T-helper 1 cell treated with Interleukin-12 subunit alpha and Interleukin-12 subunit beta and Interleukin-4 antibody, amounts not matched to agents 30 μg/mL and 1 μg/mL, for 36 hours (primary cell): ENCODE measurements at regions not wholly inside any gene's neighbourhood (a gene's known extent, or its start where the extent isn't known, plus 50 kb on each side); places are given as distances from the start of the nearest gene placed in this dataset.

Experiments used
- H3K27ac Mint-ChIP-seq: one replicate; pipeline ENCODE4 v1.8.0; 2021; ENCODE audit warnings: mild to moderate bottlenecking, mixed read lengths
- H3K27me3 Mint-ChIP-seq: one replicate; pipeline ENCODE4 v1.8.0; 2021; ENCODE audit warnings: low read depth, mixed read lengths
- H3K36me3 Mint-ChIP-seq: one replicate; pipeline ENCODE4 v1.8.0; 2021; ENCODE audit warnings: low read depth, mixed read lengths
- H3K4me1 Mint-ChIP-seq: one replicate; pipeline ENCODE4 v1.8.0; 2021; ENCODE audit warnings: low read depth, mixed read lengths
- H3K4me3 Mint-ChIP-seq: one replicate; pipeline ENCODE4 v1.8.0; 2021; ENCODE audit warnings: mild to moderate bottlenecking, moderate library complexity, mixed read lengths
- H3K9me3 Mint-ChIP-seq: one replicate; pipeline ENCODE4 v1.8.0; 2021; ENCODE audit warnings: mixed read lengths

DNA sequence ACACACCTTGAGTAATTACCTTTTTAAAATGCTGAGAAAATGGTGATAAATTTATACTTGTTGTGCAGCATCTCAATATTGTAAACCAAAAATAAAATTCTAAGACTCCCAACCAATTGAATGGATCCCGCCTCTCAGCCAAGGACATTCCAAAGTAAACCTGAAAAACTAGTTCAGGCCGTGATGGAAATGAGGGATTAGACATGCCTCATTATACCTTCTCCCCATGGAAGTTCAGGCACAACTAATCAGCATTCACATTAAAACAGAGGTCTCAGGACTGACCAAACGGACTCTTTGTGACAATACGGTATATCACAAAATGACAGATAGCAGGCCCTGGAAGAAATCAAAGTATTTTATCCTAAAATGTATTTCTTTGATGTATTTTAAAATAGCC is 907.4 kb upstream of the RAG2 start:
- Mint-ChIP-seq H3K9me3 (peaks cover 11% of the 10 kb centered on the region), H3K27me3 (no peaks in the 10 kb centered on the region), H3K36me3 (no peaks in the 10 kb centered on the region), H3K4me3 (no peak overlapping the region), H3K27ac (no peak overlapping the region), H3K4me1 (peaks cover 2% of the 10 kb centered on the region)

DNA sequence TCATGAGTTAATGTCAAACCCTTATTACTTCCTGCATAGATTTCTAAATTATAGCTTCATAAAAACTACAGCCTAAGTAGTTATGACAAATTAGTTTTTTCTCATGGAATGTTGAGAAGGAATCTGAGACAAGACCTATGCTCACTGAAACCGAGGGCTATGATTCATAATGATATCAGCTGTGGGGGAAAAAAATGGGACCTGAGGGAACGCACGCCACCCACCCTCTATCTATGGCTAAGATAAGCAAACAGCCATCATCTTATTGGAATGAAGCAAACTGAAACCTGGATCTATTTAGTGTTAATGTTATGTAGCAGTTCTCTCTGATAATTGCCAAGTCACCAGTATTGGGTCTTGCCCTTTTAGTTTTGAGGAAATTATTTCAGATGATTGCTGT is 906.9 kb upstream of the RAG2 start:
- peaks cover 11% of the 10 kb centered on the region for H3K9me3 Mint-ChIP-seq
- H3K27ac Mint-ChIP-seq, result no peak overlapping the region
- no peaks in the 10 kb centered on the region for H3K27me3 Mint-ChIP-seq
- H3K36me3 Mint-ChIP-seq, result no peaks in the 10 kb centered on the region
- peaks cover 2% of the 10 kb centered on the region for H3K4me1 Mint-ChIP-seq
- H3K4me3 Mint-ChIP-seq, result no peak overlapping the region

DNA sequence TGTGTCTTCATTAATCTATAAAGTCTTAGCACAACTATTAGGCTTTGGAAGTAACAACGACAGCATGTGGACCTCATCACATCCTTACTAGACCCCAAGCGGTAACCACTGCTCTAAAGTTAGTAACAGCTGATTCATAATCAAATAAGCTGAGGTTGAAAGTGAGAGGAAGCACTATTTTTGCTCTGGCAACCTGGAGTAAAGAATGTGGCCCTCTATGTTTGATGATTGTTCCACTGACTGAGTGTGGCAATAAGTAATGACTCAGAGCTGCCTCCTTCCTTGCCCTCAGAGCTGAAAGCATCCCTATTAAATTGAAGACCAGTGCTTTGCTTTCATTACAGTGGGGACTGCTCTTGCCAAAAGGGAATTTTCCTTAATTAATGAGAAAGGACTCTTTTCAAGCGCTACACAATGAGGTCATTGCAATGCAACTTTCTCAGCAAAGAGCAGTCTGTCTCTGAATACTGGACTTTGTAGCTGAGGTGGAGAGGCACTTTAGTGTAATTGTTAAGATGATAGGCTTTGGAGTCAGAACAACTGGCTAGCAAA is 906.1 kb upstream of the RAG2 start:
- Mint-ChIP-seq H3K4me1 (peaks cover 2% of the 10 kb centered on the region), H3K27ac (no peak overlapping the region), H3K4me3 (no peak overlapping the region), H3K9me3 (peaks cover 11% of the 10 kb centered on the region), H3K27me3 (no peaks in the 10 kb centered on the region), H3K36me3 (no peaks in the 10 kb centered on the region)

DNA sequence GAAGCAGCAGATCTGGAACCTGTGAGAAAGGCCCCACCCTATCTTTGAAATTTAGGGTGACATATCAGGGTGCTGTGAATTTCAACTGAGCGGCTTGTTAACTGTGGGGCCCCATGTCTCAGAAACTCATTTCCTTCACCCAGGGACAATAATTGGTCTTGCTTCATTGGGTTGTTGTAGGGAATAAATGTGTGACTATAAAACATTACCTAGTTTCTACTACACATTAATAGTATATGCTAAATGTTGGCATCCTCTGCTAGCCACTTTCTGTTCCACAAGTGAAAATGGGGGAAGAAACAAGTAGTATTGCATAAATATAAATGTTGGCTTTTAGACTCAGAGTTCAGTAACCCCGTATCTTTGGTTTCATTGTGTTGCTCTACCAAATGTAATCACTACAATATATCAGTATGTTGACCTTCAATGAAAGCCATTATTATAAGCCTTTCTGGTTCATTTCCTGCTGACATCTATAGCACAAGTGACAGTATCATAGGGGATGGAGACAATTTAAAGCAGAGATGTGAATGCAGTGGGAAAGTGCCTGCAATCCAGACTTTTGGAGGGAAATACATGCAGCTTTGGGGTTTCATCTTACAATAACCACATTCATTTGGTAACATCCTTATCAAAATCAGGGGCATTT is 905.5 kb upstream of the RAG2 start:
- H3K4me1 Mint-ChIP-seq, result peaks cover 2% of the 10 kb centered on the region
- no peak overlapping the region for H3K4me3 Mint-ChIP-seq
- H3K36me3 Mint-ChIP-seq, result no peaks in the 10 kb centered on the region
- peaks cover 11% of the 10 kb centered on the region for H3K9me3 Mint-ChIP-seq
- H3K27me3 Mint-ChIP-seq, result no peaks in the 10 kb centered on the region
- H3K27ac Mint-ChIP-seq, result no peak overlapping the region

DNA sequence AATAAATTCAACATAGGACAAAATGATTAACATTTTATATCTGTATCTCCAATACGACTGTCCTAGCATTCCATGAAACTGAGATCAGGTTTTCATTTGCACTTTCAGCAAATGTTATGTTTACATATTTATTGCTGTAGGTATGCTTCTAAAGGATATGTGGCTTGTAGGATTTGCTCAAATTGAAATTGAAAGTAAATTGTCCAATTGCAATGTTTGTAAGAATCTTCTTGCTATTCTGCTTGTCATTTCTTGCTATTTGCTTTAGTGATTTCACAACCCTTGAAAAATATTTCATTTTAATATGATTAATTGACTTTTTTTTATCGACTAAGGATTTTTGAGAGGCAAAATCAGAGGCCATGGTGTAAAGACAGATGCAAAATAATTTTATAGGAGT is 904.2 kb upstream of the RAG2 start:
- no peaks in the 10 kb centered on the region for H3K36me3 Mint-ChIP-seq
- no peaks in the 10 kb centered on the region for H3K27me3 Mint-ChIP-seq
- no peak overlapping the region for H3K4me3 Mint-ChIP-seq
- H3K4me1 Mint-ChIP-seq, result peaks cover 2% of the 10 kb centered on the region
- H3K27ac Mint-ChIP-seq, result no peak overlapping the region
- H3K9me3 Mint-ChIP-seq, result peaks cover 12% of the 10 kb centered on the region

DNA sequence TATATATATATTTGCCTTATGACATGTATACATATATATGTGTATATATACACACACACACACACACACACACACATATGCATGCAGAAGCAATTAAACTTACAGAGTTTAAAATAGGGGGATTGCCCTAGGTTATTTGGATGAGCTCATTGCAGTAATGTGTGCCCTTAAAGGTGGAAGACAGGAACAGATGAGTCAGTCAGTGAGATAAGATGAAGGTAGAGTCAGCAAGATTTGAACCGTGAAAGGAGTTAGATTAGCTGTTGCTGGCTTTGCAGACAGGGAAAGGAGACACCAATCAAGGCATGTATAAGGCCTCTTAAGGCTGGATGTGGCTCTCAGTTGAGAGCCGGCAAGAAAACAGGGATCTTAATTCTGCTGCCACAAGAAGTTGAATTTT is 902.4 kb upstream of the RAG2 start:
- no peak overlapping the region for H3K4me3 Mint-ChIP-seq
- no peaks in the 10 kb centered on the region for H3K27me3 Mint-ChIP-seq
- H3K27ac Mint-ChIP-seq, result no peak overlapping the region
- no peaks in the 10 kb centered on the region for H3K36me3 Mint-ChIP-seq
- H3K9me3 Mint-ChIP-seq, result peaks cover 8% of the 10 kb centered on the region
- peaks cover 2% of the 10 kb centered on the region for H3K4me1 Mint-ChIP-seq

DNA sequence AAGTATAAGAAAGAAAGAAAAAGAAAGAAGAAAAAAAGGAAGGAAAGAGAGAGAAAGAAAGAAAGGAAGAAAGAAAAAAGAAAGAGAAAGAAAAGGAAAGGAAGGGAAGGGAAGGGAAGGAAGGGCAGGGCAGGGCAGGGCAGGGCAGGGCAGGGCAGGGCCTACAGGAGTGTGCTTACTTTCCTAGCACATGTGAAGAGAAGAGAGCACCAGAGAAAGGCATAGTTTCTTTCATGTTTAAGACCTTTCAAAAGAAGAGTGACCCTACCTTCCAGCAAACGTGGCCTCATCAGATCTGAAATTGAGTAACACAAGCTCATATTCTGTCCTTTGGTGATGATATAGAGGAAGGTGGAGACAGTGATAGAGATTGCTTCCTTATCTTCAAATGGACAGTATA is 899.3 kb upstream of the RAG2 start:
- no peaks in the 10 kb centered on the region for H3K4me1 Mint-ChIP-seq
- no peak overlapping the region for H3K27ac Mint-ChIP-seq
- no peaks in the 10 kb centered on the region for H3K36me3 Mint-ChIP-seq
- no peaks in the 10 kb centered on the region for H3K27me3 Mint-ChIP-seq
- no peak overlapping the region for H3K4me3 Mint-ChIP-seq
- H3K9me3 Mint-ChIP-seq, result peaks cover 4% of the 10 kb centered on the region

DNA sequence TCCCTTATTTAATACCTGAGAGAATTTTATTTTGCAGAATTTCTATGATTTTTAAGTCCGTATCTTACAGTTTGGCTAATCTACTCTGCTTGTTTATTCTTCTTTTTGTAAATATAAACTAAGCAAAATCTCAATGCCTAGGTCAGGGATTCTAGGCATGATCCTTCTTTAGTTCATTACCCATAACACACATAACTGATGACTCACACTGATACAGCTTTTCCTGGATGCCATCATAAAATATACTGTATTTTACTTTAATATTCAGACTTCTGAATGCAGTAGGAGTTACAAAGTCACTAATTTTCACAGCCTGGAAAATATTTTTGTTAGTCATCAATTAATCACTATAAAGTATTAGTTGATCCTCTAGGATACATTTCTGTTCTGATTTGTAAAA is 898.2 kb upstream of the RAG2 start:
- H3K27ac Mint-ChIP-seq, result no peak overlapping the region
- no peaks in the 10 kb centered on the region for H3K36me3 Mint-ChIP-seq
- no peak overlapping the region for H3K4me3 Mint-ChIP-seq
- H3K9me3 Mint-ChIP-seq, result peaks cover 4% of the 10 kb centered on the region
- H3K27me3 Mint-ChIP-seq, result no peaks in the 10 kb centered on the region
- H3K4me1 Mint-ChIP-seq, result no peaks in the 10 kb centered on the region

DNA sequence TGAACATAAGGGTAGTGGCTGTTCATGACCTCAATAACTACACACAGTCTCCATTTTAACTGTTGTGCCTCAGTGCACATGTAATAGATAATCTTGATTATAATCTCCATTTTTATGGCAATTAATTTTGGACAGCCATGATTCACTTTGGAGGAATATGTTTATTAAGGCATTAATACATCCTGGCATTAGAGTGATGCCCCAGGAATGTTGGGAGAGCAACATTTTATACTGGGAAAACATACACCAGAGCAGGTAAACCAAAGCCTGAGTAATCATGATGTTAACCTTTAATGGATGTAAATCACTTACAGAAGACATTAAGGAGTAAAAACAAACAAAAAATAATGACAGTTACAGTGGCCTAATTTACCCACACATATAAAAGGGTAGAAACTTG is 886.3 kb upstream of the RAG2 start:
- H3K4me1 Mint-ChIP-seq, result no peaks in the 10 kb centered on the region
- H3K4me3 Mint-ChIP-seq, result no peak overlapping the region
- H3K36me3 Mint-ChIP-seq, result no peaks in the 10 kb centered on the region
- H3K27ac Mint-ChIP-seq, result no peak overlapping the region
- H3K27me3 Mint-ChIP-seq, result no peaks in the 10 kb centered on the region
- H3K9me3 Mint-ChIP-seq, result peaks cover 10% of the 10 kb centered on the region

DNA sequence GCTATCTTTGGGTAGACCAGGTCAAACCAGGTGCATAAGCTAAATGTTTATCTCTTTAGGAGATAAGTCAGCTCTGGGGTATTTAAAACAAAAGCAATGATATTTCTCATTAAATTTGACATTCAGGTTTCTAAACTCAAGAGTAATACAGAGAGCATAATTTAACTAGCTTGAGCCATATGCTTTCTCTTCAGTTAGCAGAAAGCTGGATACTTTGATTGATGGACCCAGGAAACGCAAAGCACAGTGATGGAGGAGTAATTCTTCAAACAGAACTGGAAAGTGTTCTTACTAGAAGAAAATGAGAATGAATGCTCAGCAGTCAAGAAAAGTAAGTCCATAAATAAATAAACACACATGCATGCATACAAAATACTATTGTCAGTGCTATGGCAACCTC is 885.7 kb upstream of the RAG2 start:
- Mint-ChIP-seq H3K4me1 (no peaks in the 10 kb centered on the region), H3K4me3 (no peak overlapping the region), H3K36me3 (no peaks in the 10 kb centered on the region), H3K9me3 (peaks cover 10% of the 10 kb centered on the region), H3K27ac (no peak overlapping the region), H3K27me3 (no peaks in the 10 kb centered on the region)

DNA sequence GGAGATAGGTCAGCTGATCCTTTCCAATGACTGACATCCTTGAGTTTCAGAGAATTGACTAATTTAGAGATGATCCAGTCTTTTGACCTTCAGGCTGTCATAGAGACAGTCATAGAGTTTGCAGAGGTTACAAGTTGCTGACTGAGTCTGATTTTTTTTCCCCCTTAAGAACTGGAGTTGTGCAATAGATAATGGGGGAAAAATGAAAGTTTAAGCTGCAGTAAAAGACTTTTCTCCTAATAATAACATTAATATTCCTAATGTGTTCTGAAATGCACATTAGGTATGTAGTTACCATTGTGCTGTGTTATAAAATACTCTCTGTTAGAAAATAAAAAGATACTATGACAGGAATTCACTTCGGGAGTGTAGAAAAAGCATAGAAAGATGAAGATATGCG is 876.9 kb upstream of the RAG2 start:
- Mint-ChIP-seq H3K36me3 (no peaks in the 10 kb centered on the region), H3K4me1 (no peaks in the 10 kb centered on the region), H3K27ac (no peak overlapping the region), H3K4me3 (no peak overlapping the region), H3K9me3 (peaks cover 3% of the 10 kb centered on the region), H3K27me3 (no peaks in the 10 kb centered on the region)

DNA sequence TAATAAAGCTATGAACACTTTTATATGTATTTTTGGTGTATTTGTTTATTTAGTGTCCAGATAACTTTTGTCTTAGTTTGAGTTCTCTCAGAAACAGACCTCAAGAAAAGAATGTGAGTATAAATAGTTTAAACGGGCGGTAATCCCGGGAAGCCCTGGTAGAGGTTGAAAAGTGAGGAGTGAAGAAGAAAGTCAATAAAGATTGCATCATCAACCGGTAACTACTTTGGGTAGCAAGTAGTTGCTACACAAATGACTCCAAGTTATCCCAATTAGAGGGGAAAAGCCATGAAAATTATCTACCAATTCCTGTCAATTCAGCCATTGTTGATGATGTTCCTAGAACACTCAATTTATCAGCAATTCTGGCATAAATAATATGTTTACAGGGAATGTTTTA is 870.3 kb upstream of the RAG2 start:
- no peaks in the 10 kb centered on the region for H3K4me1 Mint-ChIP-seq
- H3K36me3 Mint-ChIP-seq, result no peaks in the 10 kb centered on the region
- no peak overlapping the region for H3K4me3 Mint-ChIP-seq
- H3K27me3 Mint-ChIP-seq, result no peaks in the 10 kb centered on the region
- peaks cover 5% of the 10 kb centered on the region for H3K9me3 Mint-ChIP-seq
- no peak overlapping the region for H3K27ac Mint-ChIP-seq

DNA sequence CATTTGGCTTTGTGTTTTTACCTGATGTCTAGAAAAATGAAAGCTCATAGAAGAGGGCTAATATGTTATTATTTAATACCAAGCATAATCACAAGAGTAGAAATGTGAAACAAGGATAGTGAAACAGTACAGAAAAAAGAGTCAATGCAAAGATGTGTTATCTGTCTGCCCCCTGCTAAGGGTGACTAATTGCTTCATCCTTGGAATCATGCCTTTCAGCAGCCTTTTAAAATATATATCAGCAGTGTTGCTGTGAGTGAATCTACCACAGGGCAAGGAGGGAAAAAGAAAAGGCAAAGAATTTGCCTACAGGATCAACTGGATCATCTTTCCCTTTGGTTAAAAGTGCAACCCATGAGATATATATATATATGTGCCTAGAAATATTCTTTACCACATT is 867.2 kb upstream of the RAG2 start:
- no peaks in the 10 kb centered on the region for H3K36me3 Mint-ChIP-seq
- H3K9me3 Mint-ChIP-seq, result peaks cover 5% of the 10 kb centered on the region
- H3K4me3 Mint-ChIP-seq, result no peak overlapping the region
- no peaks in the 10 kb centered on the region for H3K4me1 Mint-ChIP-seq
- no peak overlapping the region for H3K27ac Mint-ChIP-seq
- H3K27me3 Mint-ChIP-seq, result no peaks in the 10 kb centered on the region

DNA sequence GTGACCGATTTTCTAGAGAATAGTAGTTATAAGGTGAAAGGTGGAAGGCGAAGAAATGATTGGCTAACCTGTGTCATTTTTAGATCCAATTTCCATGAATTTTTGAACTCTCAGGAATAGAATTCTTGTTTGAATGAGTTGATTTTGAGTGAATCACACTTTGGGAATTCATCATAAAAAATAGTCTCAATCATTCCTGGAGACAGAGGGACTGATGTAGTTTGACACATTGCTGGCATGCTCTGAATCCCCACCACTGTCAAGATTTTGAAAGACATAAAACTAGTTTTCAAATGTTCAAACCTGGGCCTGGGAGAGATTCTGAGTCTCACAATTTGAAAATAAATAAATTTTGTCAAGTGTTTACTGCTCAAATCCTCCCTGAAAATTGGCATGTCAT is 861.4 kb upstream of the RAG2 start:
- no peaks in the 10 kb centered on the region for H3K27me3 Mint-ChIP-seq
- no peaks in the 10 kb centered on the region for H3K4me1 Mint-ChIP-seq
- peaks cover 5% of the 10 kb centered on the region for H3K9me3 Mint-ChIP-seq
- no peaks in the 10 kb centered on the region for H3K36me3 Mint-ChIP-seq
- no peak overlapping the region for H3K27ac Mint-ChIP-seq
- no peak overlapping the region for H3K4me3 Mint-ChIP-seq

DNA sequence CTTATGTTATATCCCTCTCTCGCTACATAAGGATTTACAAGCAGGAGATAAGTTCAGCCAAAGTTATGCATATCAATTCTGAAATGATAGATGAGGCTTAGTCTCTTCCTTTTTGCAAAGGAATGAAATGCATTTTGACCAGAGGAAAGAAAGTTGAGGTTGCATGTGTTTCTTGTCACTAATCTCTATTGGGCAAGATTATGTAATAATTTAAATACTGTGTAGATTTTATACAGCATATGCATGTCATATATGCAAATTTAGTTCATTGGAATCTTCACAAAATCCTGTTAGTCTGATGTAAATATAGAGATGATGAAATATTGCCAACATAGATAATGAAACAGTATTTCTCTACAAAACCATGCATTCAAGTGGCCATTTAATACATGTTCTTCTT is 858.7 kb upstream of the RAG2 start:
- Mint-ChIP-seq H3K4me3 (no peak overlapping the region), H3K9me3 (peaks cover 5% of the 10 kb centered on the region), H3K36me3 (no peaks in the 10 kb centered on the region), H3K4me1 (no peaks in the 10 kb centered on the region), H3K27me3 (no peaks in the 10 kb centered on the region), H3K27ac (no peak overlapping the region)

DNA sequence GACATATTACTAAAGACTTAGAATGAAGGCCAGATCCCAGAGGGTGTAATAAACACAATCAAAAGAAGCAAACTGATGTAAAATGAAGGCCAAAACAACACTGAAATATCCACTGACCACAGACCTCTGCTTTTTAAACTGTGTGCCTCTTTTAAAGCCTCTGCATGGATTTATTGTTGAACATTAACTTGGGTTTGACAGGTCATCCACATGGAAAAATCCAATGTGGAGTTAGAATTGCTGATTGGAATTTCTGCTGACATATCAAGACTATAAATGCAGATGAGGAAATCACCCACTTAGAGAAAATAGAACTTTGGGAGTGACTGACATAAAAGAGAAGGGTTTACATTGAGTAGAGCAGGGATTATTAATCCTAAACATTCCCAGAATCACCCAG is 853.9 kb upstream of the RAG2 start:
- H3K36me3 Mint-ChIP-seq, result no peaks in the 10 kb centered on the region
- no peaks in the 10 kb centered on the region for H3K27me3 Mint-ChIP-seq
- H3K27ac Mint-ChIP-seq, result no peak overlapping the region

More for the DNA sequence above, 853.9 kb upstream of the RAG2 start:
- Mint-ChIP-seq H3K4me1 (no peaks in the 10 kb centered on the region), H3K4me3 (no peak overlapping the region), H3K9me3 (no peaks in the 10 kb centered on the region)
